LHCN-M2 (cell line): ENCODE measurements at regions not wholly inside any gene's neighbourhood (a gene's known extent, or its start where the extent isn't known, plus 50 kb on each side); places are given as distances from the start of the nearest gene placed in this dataset.
"Not testable (repeated sequence)": the region's sequence is repeated elsewhere in the genome, so short reads cannot be mapped to it uniquely, and the experiment has no call there.

Experiments
- DNase-seq: peaks from one replicate; pipeline ENCODE4 v3.0.0-alpha.2; 2012; ENCODE audit warnings: low read depth

GRCh38 chr9:129545876-129546275, 75.0 kb downstream of the C9orf50 start:
- not testable (repeated sequence) for DNase-seq

GRCh38 chr9:129544761-129545160, 76.1 kb downstream of the C9orf50 start:
- no peak for DNase-seq

GRCh38 chr9:129542741-129543140, 78.2 kb downstream of the C9orf50 start:
- no peak for DNase-seq

GRCh38 chr9:129541270-129541669, 79.6 kb downstream of the C9orf50 start:
- DNase-seq, result no peak

GRCh38 chr9:129539446-129539845, 81.5 kb downstream of the C9orf50 start:
- no peak for DNase-seq

- DNase-seq, result not testable (repeated sequence)
Measured at GRCh38 chr9:129531860-129532402, 89.0 kb downstream of the C9orf50 start.

GRCh38 chr9:129527955-129528354, 92.9 kb downstream of the C9orf50 start:
- DNase-seq, result not testable (repeated sequence)

GRCh38 chr9:129525656-129526196, 95.2 kb downstream of the C9orf50 start:
- no peak for DNase-seq

GRCh38 chr9:129524582-129525270, 96.2 kb downstream of the C9orf50 start:
- DNase-seq, result no peak

GRCh38 chr9:129523943-129524581, 96.8 kb downstream of the C9orf50 start:
- DNase-seq, result no peak

- no peak for DNase-seq
Measured at GRCh38 chr9:129522351-129522750, 98.5 kb downstream of the C9orf50 start.

GRCh38 chr9:129520082-129520481, 100.8 kb downstream of the C9orf50 start:
- no peak for DNase-seq

GRCh38 chr9:129518074-129518473, 102.8 kb downstream of the C9orf50 start:
- DNase-seq, result no peak

- DNase-seq, result no peak
Measured at GRCh38 chr9:129517006-129517405, 103.9 kb downstream of the C9orf50 start.

- DNase-seq, result no peak
Measured at GRCh38 chr9:129514891-129515290, 106.0 kb downstream of the C9orf50 start.

GRCh38 chr9:129514497-129514867, 106.4 kb downstream of the C9orf50 start:
- DNase-seq, result no peak

GRCh38 chr9:129513856-129514496, 106.9 kb downstream of the C9orf50 start:
- no peak for DNase-seq

- DNase-seq, result no peak
Measured at GRCh38 chr9:129513282-129513681, 107.6 kb downstream of the C9orf50 start.

- DNase-seq, result no peak
Measured at GRCh38 chr9:129511285-129511900, 109.5 kb downstream of the C9orf50 start.

- DNase-seq, result peak; percentile 90
Measured at GRCh38 chr9:129509533-129509928, 111.4 kb downstream of the C9orf50 start.

- no peak for DNase-seq
Measured at GRCh38 chr9:129507805-129508204, 113.1 kb downstream of the C9orf50 start.

- peak; percentile 75 for DNase-seq
Measured at GRCh38 chr9:129506892-129507291, 114.0 kb downstream of the C9orf50 start.
